ENCODE measurements at regions not wholly inside any gene's neighbourhood (a gene's known extent, or its start where the extent isn't known, plus 50 kb on each side); places are given as distances from the start of the nearest gene placed in this dataset.

GRCh38 chr2:10205162-10205475 lies 82.6 kb downstream of the RRM2 start:
- TF ChIP-seq CTCF (IDR thresholded peaks at IDR 0.05; ENCODE audit: low read depth, low read length), result no peak
- Histone ChIP-seq H3K36me3 (peaks cover 26% of the 10 kb centered on the region), H3K27me3 (ENCODE audit: insufficient read depth, low read depth, severe bottlenecking) (no peaks in the 10 kb centered on the region), H3K4me3 (ENCODE audit: low read depth, low read length) (no peak overlapping the region), H3K27ac (no peak overlapping the region), H3K9me3 (ENCODE audit: severe bottlenecking) (no peaks in the 10 kb centered on the region)
- no peak for DNase-seq

- Histone ChIP-seq H3K27ac (no peak overlapping the region), H3K27me3 (ENCODE audit: insufficient read depth, low read depth, severe bottlenecking) (no peaks in the 10 kb centered on the region), H3K4me3 (ENCODE audit: low read depth, low read length) (no peak overlapping the region), H3K36me3 (peaks cover 15% of the 10 kb centered on the region; the same call in 1 of the 2 replicates), H3K9me3 (ENCODE audit: severe bottlenecking) (no peaks in the 10 kb centered on the region)
- TF ChIP-seq CTCF (IDR thresholded peaks at IDR 0.05; ENCODE audit: low read depth, low read length), result 0 out of 2 replicates have a peak, but pooled peaks have one; percentile 16
- peak; percentile 61 for DNase-seq
These were observed 86.2 kb downstream of the RRM2 start for GRCh38 chr2:10208736-10209135.

- Histone ChIP-seq H3K27me3 (ENCODE audit: insufficient read depth, low read depth, severe bottlenecking) (no peaks in the 10 kb centered on the region), H3K27ac (0 out of 2 replicates have a peak overlapping the region, but pooled peaks have one; percentile 18), H3K36me3 (peaks cover 15% of the 10 kb centered on the region; the same call in 1 of the 2 replicates), H3K4me3 (ENCODE audit: low read depth, low read length) (no peak overlapping the region), H3K9me3 (ENCODE audit: severe bottlenecking) (no peaks in the 10 kb centered on the region)
- DNase-seq, result no peak
- TF ChIP-seq CTCF (IDR thresholded peaks at IDR 0.05; ENCODE audit: low read depth, low read length), result no peak
These were observed 86.9 kb downstream of the RRM2 start for GRCh38 chr2:10209406-10209935.

GRCh38 chr2:10210336-10210735 lies 87.8 kb downstream of the RRM2 start:
- Histone ChIP-seq H3K36me3 (peaks cover 14% of the 10 kb centered on the region; the same call in 1 of the 2 replicates), H3K27me3 (ENCODE audit: insufficient read depth, low read depth, severe bottlenecking) (no peaks in the 10 kb centered on the region), H3K27ac (no peak overlapping the region), H3K4me3 (ENCODE audit: low read depth, low read length) (no peak overlapping the region), H3K9me3 (ENCODE audit: severe bottlenecking) (no peaks in the 10 kb centered on the region)
- no peak for TF ChIP-seq CTCF (IDR thresholded peaks at IDR 0.05; ENCODE audit: low read depth, low read length)
- DNase-seq, result no peak

- no peak overlapping the region for H3K27ac ChIP-seq
- TF ChIP-seq CTCF (IDR thresholded peaks at IDR 0.05; ENCODE audit: low read depth, low read length), result no peak
- H3K9me3 ChIP-seq (ENCODE audit: severe bottlenecking), result no peaks in the 10 kb centered on the region
- no peaks in the 10 kb centered on the region for H3K27me3 ChIP-seq (ENCODE audit: insufficient read depth, low read depth, severe bottlenecking)
- H3K36me3 ChIP-seq, result 0 out of 2 replicates have a peak, but pooled peaks cover 3% of the 10 kb centered on the region
- DNase-seq, result no peak
- no peak overlapping the region for H3K4me3 ChIP-seq (ENCODE audit: low read depth, low read length)
These were observed 89.4 kb downstream of the RRM2 start for GRCh38 chr2:10211844-10212422.

GRCh38 chr2:10212827-10213226 lies 89.9 kb upstream of the HPCAL1 start:
- Histone ChIP-seq H3K27me3 (ENCODE audit: insufficient read depth, low read depth, severe bottlenecking) (no peaks in the 10 kb centered on the region), H3K36me3 (0 out of 2 replicates have a peak, but pooled peaks cover under 1% of the 10 kb centered on the region), H3K27ac (no peak overlapping the region), H3K4me3 (ENCODE audit: low read depth, low read length) (no peak overlapping the region), H3K9me3 (ENCODE audit: severe bottlenecking) (no peaks in the 10 kb centered on the region)
- no peak for DNase-seq
- no peak for TF ChIP-seq CTCF (IDR thresholded peaks at IDR 0.05; ENCODE audit: low read depth, low read length)

Data from WERI-Rb-1 (cell line).